Neural progenitor cell (in vitro differentiated cells): ENCODE measurements at regions not wholly inside any gene's neighbourhood (a gene's known extent, or its start where the extent isn't known, plus 50 kb on each side); places are given as distances from the start of the nearest gene placed in this dataset.

Experiments used
- EZH2 ChIP-seq: fragments of 200-600 bp; sonication (generic); IDR thresholded peaks from 2 replicates; pipeline ENCODE4 v1.6.1; 2017; ENCODE audit warnings: antibody characterized with exemption, mild to moderate bottlenecking, moderate library complexity
- EZH2phosphoT487 ChIP-seq: fragments of 200-600 bp; sonication (generic); IDR thresholded peaks from 2 replicates; pipeline ENCODE4 v1.6.1; 2017; ENCODE audit warnings: antibody characterized with exemption
- TF ChIP-seq, protein P1 (sequence below): fragments of 200-600 bp; sonication (generic); IDR thresholded peaks from 2 replicates; pipeline ENCODE4 v1.5.1; 2017; ENCODE audit warnings: antibody characterized with exemption, mild to moderate bottlenecking

DNA sequence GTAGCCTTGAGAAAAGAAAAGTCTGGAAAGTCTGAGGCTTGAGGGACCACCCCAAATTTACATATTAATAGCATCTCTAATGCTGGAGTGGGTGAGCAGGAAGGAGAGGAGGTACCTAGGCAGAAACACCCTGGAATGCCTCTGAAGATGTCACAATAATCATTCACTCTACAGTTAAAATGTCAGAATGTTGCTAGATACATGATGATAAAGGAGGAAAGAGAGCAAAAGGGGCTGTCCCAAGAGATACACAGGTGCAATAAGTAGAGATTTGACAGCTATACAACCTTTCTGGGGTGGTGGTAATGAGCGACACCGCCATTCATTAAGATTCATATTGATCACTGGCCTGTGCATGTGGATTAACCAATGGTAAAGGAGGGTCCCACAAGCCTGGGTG lies 540.5 kb upstream of the FBXO33 start:
- TF ChIP-seq, protein P1, sequence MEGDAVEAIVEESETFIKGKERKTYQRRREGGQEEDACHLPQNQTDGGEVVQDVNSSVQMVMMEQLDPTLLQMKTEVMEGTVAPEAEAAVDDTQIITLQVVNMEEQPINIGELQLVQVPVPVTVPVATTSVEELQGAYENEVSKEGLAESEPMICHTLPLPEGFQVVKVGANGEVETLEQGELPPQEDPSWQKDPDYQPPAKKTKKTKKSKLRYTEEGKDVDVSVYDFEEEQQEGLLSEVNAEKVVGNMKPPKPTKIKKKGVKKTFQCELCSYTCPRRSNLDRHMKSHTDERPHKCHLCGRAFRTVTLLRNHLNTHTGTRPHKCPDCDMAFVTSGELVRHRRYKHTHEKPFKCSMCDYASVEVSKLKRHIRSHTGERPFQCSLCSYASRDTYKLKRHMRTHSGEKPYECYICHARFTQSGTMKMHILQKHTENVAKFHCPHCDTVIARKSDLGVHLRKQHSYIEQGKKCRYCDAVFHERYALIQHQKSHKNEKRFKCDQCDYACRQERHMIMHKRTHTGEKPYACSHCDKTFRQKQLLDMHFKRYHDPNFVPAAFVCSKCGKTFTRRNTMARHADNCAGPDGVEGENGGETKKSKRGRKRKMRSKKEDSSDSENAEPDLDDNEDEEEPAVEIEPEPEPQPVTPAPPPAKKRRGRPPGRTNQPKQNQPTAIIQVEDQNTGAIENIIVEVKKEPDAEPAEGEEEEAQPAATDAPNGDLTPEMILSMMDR, result no peak
- TF ChIP-seq EZH2phosphoT487, result no peak
- no peak for TF ChIP-seq EZH2
